ENCODE measurements at regions not wholly inside any gene's neighbourhood (a gene's known extent, or its start where the extent isn't known, plus 50 kb on each side); places are given as distances from the start of the nearest gene placed in this dataset.

DNA sequence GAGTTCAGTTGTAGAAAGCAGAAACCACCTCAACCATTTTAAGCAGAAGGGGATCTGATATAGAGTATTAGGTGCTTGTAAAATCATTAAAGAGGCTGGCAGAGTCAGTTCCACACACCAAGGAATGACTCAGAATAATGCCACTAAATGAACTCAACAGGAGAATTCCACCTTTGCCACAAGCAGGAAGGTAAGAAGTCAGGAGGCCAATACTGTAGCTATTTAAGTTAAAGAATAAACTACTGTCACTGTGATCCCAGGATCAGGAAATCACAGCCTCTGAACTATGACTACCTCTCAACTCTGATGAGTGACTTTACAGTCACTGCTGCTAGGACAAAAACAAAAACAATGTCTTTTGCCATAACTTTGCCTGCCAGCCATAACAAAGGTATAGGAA, 52.5 kb upstream of the PRMT6 start:
- FAIRE-seq: no peak
- H3K4me1 ChIP-seq (ENCODE audit: control insufficient read depth in 3 of 3, insufficient read depth in 2 of 3, low read depth in 1 of 3, low read length in 2 of 3): no peaks in the 10 kb centered on the region
- H3K36me3 ChIP-seq (ENCODE audit: control insufficient read depth in 3 of 3, insufficient read depth in 2 of 3, low read depth in 1 of 3, low read length in 3 of 3): no peaks in the 10 kb centered on the region
- H3K27ac ChIP-seq (ENCODE audit: low read depth in 1 of 3, low read length in 2 of 3): no peak overlapping the region
- H3K27me3 ChIP-seq (ENCODE audit: control insufficient read depth in 3 of 3, insufficient read depth in 3 of 3, low read length in 3 of 3): no peaks in the 10 kb centered on the region
- no peak overlapping the region for H3K4me3 ChIP-seq (ENCODE audit: low read depth in 1 of 3, low read length in 3 of 3)
- H3K9me3 ChIP-seq (ENCODE audit: control insufficient read depth in 2 of 2, insufficient read depth in 1 of 2, low read depth in 1 of 2, low read length in 1 of 2): no peaks in the 10 kb centered on the region
- peak in 1 of 2 donors; percentile 12 for DNase-seq

DNA sequence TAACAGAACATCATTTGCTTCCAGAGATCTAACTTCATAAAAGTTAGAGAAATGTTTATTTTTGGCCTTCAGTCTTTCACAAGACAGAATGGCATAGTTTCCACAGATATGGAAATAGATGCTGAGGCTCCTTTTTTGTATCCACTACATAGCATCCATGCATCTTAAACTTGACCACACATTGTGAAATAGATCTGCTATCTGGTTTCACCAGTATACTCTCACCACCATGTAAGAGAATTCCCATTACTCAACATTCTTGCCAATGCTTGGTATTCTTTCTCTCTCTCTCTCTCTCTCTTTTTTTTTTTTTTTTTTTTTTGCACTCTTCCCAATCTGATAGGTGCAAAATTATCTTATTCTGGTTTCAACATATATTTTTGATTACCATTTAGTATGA, 52.1 kb upstream of the PRMT6 start:
- Histone ChIP-seq H3K4me1 (ENCODE audit: control insufficient read depth in 3 of 3, insufficient read depth in 2 of 3, low read depth in 1 of 3, low read length in 2 of 3) (no peaks in the 10 kb centered on the region), H3K27ac (ENCODE audit: low read depth in 1 of 3, low read length in 2 of 3) (no peak overlapping the region), H3K36me3 (ENCODE audit: control insufficient read depth in 3 of 3, insufficient read depth in 2 of 3, low read depth in 1 of 3, low read length in 3 of 3) (no peaks in the 10 kb centered on the region), H3K9me3 (ENCODE audit: control insufficient read depth in 2 of 2, insufficient read depth in 1 of 2, low read depth in 1 of 2, low read length in 1 of 2) (no peaks in the 10 kb centered on the region), H3K27me3 (ENCODE audit: control insufficient read depth in 3 of 3, insufficient read depth in 3 of 3, low read length in 3 of 3) (no peaks in the 10 kb centered on the region), H3K4me3 (ENCODE audit: low read depth in 1 of 3, low read length in 3 of 3) (no peak overlapping the region)
- DNase-seq (no peak), FAIRE-seq (no peak)
